ENCODE measurements at regions not wholly inside any gene's neighbourhood (a gene's known extent, or its start where the extent isn't known, plus 50 kb on each side); places are given as distances from the start of the nearest gene placed in this dataset.
"Not testable (repeated sequence)": the region's sequence is repeated elsewhere in the genome, so short reads cannot be mapped to it uniquely, and the experiment has no call there.

DNA sequence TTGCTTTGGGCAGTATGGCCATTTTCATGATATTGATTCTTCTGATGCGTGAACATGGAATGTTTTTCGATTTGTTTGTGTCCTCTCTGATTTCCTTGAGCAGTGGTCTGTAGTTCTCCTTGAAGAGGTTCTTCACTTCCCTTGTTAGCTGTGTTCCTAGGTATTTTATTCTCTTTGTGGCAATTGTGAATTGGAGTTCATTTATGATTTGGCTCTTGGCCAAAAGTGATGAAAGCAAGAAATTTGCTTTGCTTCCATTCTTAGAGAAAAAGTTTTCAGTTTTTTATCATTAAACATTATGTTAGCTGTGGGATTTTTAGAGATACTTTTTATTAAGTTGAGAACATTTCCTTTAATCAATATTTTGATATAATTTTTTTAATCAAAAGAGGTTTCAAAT, 203.5 kb downstream of the TAF11L14 start:
- H3K4me1 ChIP-seq, result no peaks in the 10 kb centered on the region
- H3K27me3 ChIP-seq, result no peaks in the 10 kb centered on the region
- H3K36me3 ChIP-seq, result no peaks in the 10 kb centered on the region
- H3K4me2 ChIP-seq, result no peak overlapping the region
- no peak for TF ChIP-seq Cebpa-rat (IDR thresholded peaks at IDR 0.05)
- H3K9ac ChIP-seq, result no peak overlapping the region
- H3K27ac ChIP-seq, result no peak overlapping the region
- 0 out of 2 replicates have a peak, but pooled peaks cover 8% of the 10 kb centered on the region for H3K9me3 ChIP-seq
- H4K20me1 ChIP-seq, result no peaks in the 10 kb centered on the region
- H3K4me3 ChIP-seq, result no peak overlapping the region

DNA sequence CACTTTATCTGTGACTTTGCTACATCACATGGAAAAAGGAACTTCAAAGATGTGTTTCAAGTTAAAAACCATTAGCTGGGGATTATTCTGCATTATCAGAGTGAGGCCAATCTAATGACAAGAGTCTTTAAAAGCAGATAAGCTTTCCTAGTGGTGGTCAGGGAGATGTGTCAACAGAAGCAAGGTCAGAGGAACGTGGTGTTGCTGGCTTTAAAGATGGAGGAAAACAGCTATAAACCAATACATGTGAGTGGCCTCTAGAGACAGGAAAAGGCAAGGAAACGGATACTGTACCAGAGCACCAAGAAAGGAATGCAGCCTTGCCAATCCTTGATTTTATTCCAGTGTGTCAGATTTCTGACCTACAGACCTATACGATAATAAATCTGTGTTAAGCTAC, 204.2 kb downstream of the TAF11L14 start:
- H3K9ac ChIP-seq, result no peak overlapping the region
- H3K4me2 ChIP-seq, result no peak overlapping the region
- TF ChIP-seq Cebpa-rat (IDR thresholded peaks at IDR 0.05), result no peak
- no peak overlapping the region for H3K4me3 ChIP-seq
- H3K36me3 ChIP-seq, result no peaks in the 10 kb centered on the region
- no peaks in the 10 kb centered on the region for H3K27me3 ChIP-seq
- H3K9me3 ChIP-seq, result 0 out of 2 replicates have a peak, but pooled peaks cover 8% of the 10 kb centered on the region
- no peak overlapping the region for H3K27ac ChIP-seq
- no peaks in the 10 kb centered on the region for H4K20me1 ChIP-seq
- no peaks in the 10 kb centered on the region for H3K4me1 ChIP-seq

DNA sequence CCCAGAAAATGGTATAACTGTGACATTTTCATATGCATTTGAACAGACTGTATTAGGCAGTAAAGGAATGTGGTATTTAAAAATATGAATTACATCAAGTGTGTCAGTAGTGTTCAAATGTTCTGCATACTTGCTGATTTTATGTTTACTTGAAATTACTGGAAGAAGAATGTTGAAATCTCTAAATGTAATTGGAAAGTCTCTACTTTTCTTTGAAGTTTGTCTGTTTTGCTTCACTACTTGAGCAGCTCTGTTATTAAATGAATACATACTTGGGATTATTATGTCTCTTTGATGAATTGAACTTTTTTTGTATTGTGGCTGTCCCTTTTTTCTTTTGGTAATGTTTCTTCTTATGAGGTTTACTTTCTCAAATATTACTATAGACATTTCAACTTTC, 205.6 kb downstream of the TAF11L14 start:
- TF ChIP-seq Cebpa-rat (IDR thresholded peaks at IDR 0.05), result no peak
- H3K9ac ChIP-seq, result no peak overlapping the region
- no peak overlapping the region for H3K4me3 ChIP-seq
- no peaks in the 10 kb centered on the region for H4K20me1 ChIP-seq
- H3K4me2 ChIP-seq, result no peak overlapping the region
- H3K36me3 ChIP-seq, result no peaks in the 10 kb centered on the region
- H3K27me3 ChIP-seq, result no peaks in the 10 kb centered on the region
- 0 out of 2 replicates have a peak, but pooled peaks cover 8% of the 10 kb centered on the region for H3K9me3 ChIP-seq
- no peak overlapping the region for H3K27ac ChIP-seq
- no peaks in the 10 kb centered on the region for H3K4me1 ChIP-seq

DNA sequence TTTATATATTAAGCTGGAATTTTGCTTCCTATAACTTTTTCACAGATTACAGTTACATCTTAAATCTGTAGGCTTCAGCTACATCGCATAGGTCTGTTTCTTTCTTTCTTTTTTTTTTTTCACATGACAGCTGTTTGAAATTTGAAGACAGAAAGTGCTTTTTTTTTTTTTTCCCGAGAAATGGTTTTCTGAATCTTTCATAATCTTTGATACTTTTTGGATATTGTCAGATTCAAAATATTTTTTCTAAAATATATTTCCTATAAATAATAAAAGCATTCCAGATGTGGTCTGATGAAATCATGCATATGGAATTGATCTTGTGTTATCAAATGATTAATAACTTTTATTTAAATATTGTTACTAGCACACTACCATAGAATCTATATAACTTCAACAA, 212.2 kb downstream of the TAF11L14 start:
- Histone ChIP-seq H3K36me3 (no peaks in the 10 kb centered on the region), H3K27me3 (no peaks in the 10 kb centered on the region), H3K9ac (no peak overlapping the region), H3K4me2 (no peak overlapping the region), H4K20me1 (no peaks in the 10 kb centered on the region), H3K4me3 (no peak overlapping the region), H3K4me1 (no peaks in the 10 kb centered on the region), H3K27ac (no peak overlapping the region), H3K9me3 (no peaks in the 10 kb centered on the region)
- TF ChIP-seq Cebpa-rat (IDR thresholded peaks at IDR 0.05), result no peak

DNA sequence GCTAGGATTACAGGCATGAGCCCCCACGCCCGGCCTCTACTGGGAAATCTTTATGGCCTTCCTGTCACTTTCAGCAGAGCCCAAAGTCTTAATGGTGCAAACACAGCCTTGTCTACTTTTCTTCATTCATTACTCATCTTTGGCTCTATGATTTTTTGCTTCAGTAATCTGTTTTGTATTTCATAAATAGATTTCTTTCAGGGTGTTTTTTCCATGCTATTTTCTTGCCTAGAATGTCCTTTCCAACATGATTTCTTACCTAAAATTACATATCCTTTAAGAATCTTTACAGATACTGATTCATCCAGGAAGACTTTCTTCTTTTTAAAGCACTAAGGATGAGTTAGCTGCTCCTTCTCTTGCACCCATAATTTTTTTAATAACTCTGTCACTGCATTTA, 213.0 kb downstream of the TAF11L14 start:
- H3K4me1 ChIP-seq, result no peaks in the 10 kb centered on the region
- no peak overlapping the region for H3K4me3 ChIP-seq
- no peak overlapping the region for H3K4me2 ChIP-seq
- no peak overlapping the region for H3K27ac ChIP-seq
- H3K9ac ChIP-seq, result no peak overlapping the region
- no peaks in the 10 kb centered on the region for H4K20me1 ChIP-seq
- no peaks in the 10 kb centered on the region for H3K27me3 ChIP-seq
- no peak for TF ChIP-seq Cebpa-rat (IDR thresholded peaks at IDR 0.05)
- no peaks in the 10 kb centered on the region for H3K9me3 ChIP-seq
- H3K36me3 ChIP-seq, result no peaks in the 10 kb centered on the region

DNA sequence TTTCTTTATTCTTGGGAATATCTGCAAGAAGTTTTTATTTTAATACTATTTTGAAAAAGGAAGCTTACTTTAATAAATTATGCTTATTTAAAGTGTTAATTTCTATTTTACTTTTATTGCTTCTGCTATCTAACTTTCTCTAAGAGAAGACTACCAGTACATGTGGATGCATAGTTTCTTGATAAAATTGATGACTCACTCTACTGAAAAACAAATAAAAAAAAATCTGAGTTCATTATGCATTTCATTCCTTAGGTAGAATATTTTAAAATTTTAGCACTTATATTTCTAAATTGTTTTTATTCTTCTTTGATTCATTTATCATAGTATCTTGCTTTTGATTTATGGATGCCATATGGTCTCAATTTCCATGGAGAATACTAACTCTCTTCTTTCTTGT, 217.9 kb downstream of the TAF11L14 start:
- H3K4me3 ChIP-seq, result no peak overlapping the region
- H3K27me3 ChIP-seq, result no peaks in the 10 kb centered on the region
- H3K4me1 ChIP-seq, result no peaks in the 10 kb centered on the region
- TF ChIP-seq Cebpa-rat (IDR thresholded peaks at IDR 0.05), result no peak
- H3K27ac ChIP-seq, result no peak overlapping the region
- H3K4me2 ChIP-seq, result no peak overlapping the region
- H3K9ac ChIP-seq, result no peak overlapping the region
- H3K9me3 ChIP-seq, result no peaks in the 10 kb centered on the region
- H4K20me1 ChIP-seq, result no peaks in the 10 kb centered on the region
- no peaks in the 10 kb centered on the region for H3K36me3 ChIP-seq

DNA sequence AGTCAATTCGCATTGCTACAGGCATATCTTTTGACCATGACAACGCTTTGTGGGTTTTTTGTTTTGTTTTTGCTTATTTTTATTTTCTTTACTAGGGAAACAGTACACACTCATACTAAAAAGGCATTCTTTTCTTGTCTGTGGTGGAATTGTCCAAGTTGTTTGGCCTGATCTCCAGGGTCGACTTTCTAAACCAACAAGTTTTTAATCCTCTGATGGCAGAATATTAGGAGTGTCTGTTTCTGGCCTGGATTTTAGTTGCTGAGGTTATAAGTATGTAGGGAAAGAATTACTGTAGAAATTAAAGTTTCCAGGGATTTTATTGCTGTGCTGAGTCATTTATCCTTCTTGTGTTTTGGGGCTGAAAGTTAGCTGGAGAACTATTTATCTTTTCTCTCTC, 218.5 kb downstream of the TAF11L14 start:
- no peaks in the 10 kb centered on the region for H4K20me1 ChIP-seq
- no peak overlapping the region for H3K27ac ChIP-seq
- H3K4me3 ChIP-seq, result no peak overlapping the region
- H3K4me2 ChIP-seq, result no peak overlapping the region
- no peak overlapping the region for H3K9ac ChIP-seq
- TF ChIP-seq Cebpa-rat (IDR thresholded peaks at IDR 0.05), result no peak
- no peaks in the 10 kb centered on the region for H3K27me3 ChIP-seq
- H3K36me3 ChIP-seq, result no peaks in the 10 kb centered on the region
- H3K9me3 ChIP-seq, result no peaks in the 10 kb centered on the region
- no peaks in the 10 kb centered on the region for H3K4me1 ChIP-seq

DNA sequence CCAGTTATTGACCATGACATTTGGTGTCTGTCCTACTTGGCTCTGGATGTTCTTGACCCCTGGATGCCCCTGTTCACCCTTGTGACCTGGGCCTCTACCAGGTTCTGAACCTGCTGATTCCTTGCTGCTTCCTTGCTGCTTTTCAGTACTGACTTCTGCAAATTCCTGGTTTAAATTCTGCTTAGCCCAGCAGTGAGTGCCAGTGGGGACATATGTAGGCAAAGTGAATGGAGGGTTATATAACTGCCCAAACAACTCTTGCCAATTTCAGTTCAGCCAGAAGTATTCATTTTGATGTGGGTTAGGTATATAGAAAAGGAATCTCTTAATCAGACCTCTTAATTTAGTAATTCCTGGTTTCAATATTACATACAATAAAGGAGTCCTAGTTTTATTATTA, 220.6 kb downstream of the TAF11L14 start:
- Histone ChIP-seq H3K9ac (no peak overlapping the region), H3K36me3 (no peaks in the 10 kb centered on the region), H3K27ac (no peak overlapping the region), H4K20me1 (no peaks in the 10 kb centered on the region), H3K4me2 (no peak overlapping the region), H3K27me3 (no peaks in the 10 kb centered on the region), H3K4me1 (no peaks in the 10 kb centered on the region), H3K9me3 (no peaks in the 10 kb centered on the region), H3K4me3 (no peak overlapping the region)
- TF ChIP-seq Cebpa-rat (IDR thresholded peaks at IDR 0.05), result no peak

DNA sequence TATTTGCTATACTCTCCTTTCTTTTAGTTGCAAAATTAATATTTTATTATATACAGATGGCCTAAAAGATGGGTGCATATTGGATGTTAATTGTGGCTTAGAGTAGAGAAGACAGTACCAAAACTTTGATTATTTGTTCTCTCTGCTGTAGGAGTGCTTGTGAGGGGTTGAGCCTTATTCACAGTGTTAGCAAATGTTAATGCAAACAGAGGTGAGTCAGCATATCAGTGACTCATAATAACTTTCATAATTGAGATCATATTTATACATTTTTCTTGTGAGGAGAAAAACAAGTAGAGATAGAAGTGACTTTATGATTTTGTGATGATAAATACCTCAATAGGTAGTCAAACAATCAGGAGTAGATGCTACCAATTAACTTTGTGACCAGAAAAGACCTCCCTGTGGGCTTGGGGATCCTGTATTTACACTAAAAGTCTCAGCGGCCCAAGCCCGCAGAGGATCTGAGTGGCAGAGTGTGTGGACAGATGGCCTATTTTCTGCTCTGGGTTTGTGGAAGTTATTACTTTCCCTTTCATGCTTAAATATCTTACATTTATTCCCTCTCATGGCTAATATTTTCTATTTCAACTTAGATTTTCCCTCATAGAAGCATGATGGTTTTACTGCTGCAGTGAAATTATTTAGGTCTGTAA, 226.5 kb downstream of the TAF11L14 start:
- Histone ChIP-seq H3K4me3 (no peak overlapping the region), H3K36me3 (no peaks in the 10 kb centered on the region), H3K4me2 (no peak overlapping the region), H3K9ac (no peak overlapping the region), H4K20me1 (no peaks in the 10 kb centered on the region), H3K9me3 (peaks cover 7% of the 10 kb centered on the region; the same call in 1 of the 2 replicates), H3K4me1 (no peaks in the 10 kb centered on the region), H3K27me3 (no peaks in the 10 kb centered on the region), H3K27ac (no peak overlapping the region)
- TF ChIP-seq Cebpa-rat (IDR thresholded peaks at IDR 0.05), result no peak

DNA sequence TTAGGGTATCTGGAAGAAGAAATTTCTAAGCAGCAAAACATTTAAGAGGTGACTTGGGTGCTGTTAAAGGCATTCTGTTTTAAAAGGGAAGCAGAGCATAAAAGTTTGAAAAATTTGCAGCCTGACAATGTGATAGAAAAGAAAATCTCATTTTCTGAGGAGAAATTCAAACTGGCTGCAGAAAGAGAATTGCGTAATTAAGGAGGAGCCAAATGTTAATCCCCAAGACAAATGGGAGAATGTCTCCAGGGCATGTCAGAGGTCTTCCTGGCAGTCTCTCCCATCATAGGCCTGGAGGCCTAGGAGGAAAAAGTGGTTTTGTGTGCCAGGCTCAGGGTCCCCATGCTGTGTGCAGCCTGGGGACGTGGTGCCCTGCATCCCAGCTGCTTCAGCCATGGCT, 230.6 kb downstream of the TAF11L14 start:
- not testable (repeated sequence) for H3K4me3 ChIP-seq, H4K20me1 ChIP-seq, H3K27ac ChIP-seq, H3K4me1 ChIP-seq, H3K27me3 ChIP-seq, H3K36me3 ChIP-seq, H3K9ac ChIP-seq, H3K4me2 ChIP-seq
- H3K9me3 ChIP-seq, result peaks cover 13% of the 10 kb centered on the region; the same call in 1 of the 2 replicates
- peak; percentile 34; the same call in 1 of the 2 replicates for TF ChIP-seq Cebpa-rat (IDR thresholded peaks at IDR 0.05)

DNA sequence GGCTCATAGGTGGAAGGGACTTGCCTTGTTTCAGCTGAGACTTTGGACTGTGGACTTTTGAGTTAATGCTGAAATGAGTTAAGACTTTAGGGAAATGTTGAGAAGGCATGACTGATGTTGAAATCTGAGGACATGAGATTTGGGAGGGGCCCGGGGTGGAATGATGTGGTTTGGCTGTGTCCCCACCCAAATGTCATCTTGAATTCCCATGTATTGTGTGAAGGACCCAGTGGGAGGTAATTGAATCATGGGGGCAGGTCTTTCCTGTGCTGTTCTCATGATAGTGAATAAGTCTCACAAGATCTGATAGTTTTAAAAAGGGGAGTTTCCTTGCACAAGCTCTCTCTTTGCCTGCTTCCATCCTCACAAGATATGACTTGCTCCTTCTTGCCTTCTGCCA, 231.7 kb downstream of the TAF11L14 start:
- not testable (repeated sequence) for H4K20me1 ChIP-seq, H3K36me3 ChIP-seq, H3K27me3 ChIP-seq, H3K9ac ChIP-seq, H3K4me3 ChIP-seq, H3K27ac ChIP-seq, H3K4me2 ChIP-seq, H3K4me1 ChIP-seq
- peaks cover 13% of the 10 kb centered on the region; the same call in 1 of the 2 replicates for H3K9me3 ChIP-seq

Measured in BLaER1 (cell line).